GM12891 (cell line): ENCODE measurements at regions not wholly inside any gene's neighbourhood (a gene's known extent, or its start where the extent isn't known, plus 50 kb on each side); places are given as distances from the start of the nearest gene placed in this dataset.

ENCODE experiments used
- POLR2A ChIP-seq: IDR thresholded peaks from 2 replicates; pipeline ENCODE4 v1.6.1; 2011; ENCODE audit warnings: low read depth, low read length, control low read depth
- POLR2AphosphoS5 ChIP-seq: IDR thresholded peaks from 2 replicates; pipeline ENCODE4 v1.6.1; 2011; ENCODE audit warnings: low read depth, low read length, control low read depth
- POU2F2 ChIP-seq: IDR thresholded peaks from 2 replicates; pipeline ENCODE4 v1.6.1; 2011; ENCODE audit warnings: low read depth, mild to moderate bottlenecking, control low read depth, low read length, moderate library complexity
- SPI1 ChIP-seq: IDR thresholded peaks from 2 replicates; pipeline ENCODE4 v1.6.1; 2011; ENCODE audit warnings: low read depth, low read length, control low read depth
- TAF1 ChIP-seq: IDR thresholded peaks from 2 replicates; pipeline ENCODE4 v1.6.1; 2011; ENCODE audit warnings: low read depth, low read length, control low read depth

DNA sequence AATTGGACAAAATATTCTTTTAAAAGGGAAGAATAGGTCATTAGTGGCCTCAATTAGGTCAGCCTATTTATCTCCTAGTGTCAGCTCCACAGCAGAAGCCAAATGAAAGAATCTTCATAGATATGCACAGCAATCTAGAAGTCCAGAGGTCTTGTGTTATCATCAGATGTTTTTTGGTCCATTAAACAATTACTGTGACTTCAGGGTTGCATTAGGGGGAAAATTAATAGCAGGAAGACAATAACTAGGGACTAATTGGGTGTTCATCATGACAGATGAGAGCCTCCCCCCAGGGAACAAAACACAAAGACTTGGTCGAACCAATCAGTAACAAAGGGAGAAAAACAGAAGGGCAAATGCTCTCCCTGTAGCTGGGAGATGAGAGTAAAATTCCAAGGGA is 264.7 kb downstream of the PTH2R start:
- TF ChIP-seq TAF1 (no peak), POLR2AphosphoS5 (no peak), SPI1 (no peak), POU2F2 (no peak), POLR2A (no peak)
